Panc1 (cell line): ENCODE measurements at regions not wholly inside any gene's neighbourhood (a gene's known extent, or its start where the extent isn't known, plus 50 kb on each side); places are given as distances from the start of the nearest gene placed in this dataset.
A peak's percentile ranks its signal among the peaks of the same experiment; 100 is the strongest.

ENCODE experiments used
- ATAC-seq: fragments of 200-7000 bp; cut with Tn5 transposase; 2 replicates; pipeline ENCODE4 v1.9.1; 2020; ENCODE audit warnings: mild to moderate bottlenecking, moderate library complexity
- BruUV-seq: library from RNA; stranded (reverse); fragments of 400-500 nt; replicated peaks from 2 replicates; lab custom pipeline; 2021; lab: Mats Ljungman, UMichigan
- CTCF ChIA-PET: fragments of 300-600 bp; sonication (Branson Sonifier 250); formaldehyde crosslinking; loops from one replicate; lab custom pipeline; 2022; ENCODE audit warnings: antibody characterized with exemption; lab: Charles Lee
- POLR2A ChIA-PET: fragments of 300-600 bp; sonication (Branson Sonifier 250); formaldehyde crosslinking; loops from one replicate; lab custom pipeline; 2022; ENCODE audit warnings: antibody characterized with exemption; lab: Charles Lee
- DNase-seq: peaks from one replicate; pipeline ENCODE4 v3.0.0-alpha.2; 2010; ENCODE audit warnings: low read depth, low spot score
- H3K27ac ChIP-seq: 2 replicates; pipeline ENCODE4 v1.5.1; 2011; ENCODE audit warnings: mild to moderate bottlenecking, low read length, inconsistent platforms
- H3K27me3 ChIP-seq: fragments of 200-500 bp; sonication (Bioruptor generic); 2 replicates; pipeline ENCODE4 v1.6.0; 2014; ENCODE audit warnings: low read length, inconsistent platforms; ENCODE audit not compliant: control insufficient read depth, insufficient read depth
- H3K36me3 ChIP-seq: fragments of 200-500 bp; sonication (Bioruptor generic); 2 replicates; pipeline ENCODE4 v1.5.1; 2014; ENCODE audit warnings: inconsistent platforms, mild to moderate bottlenecking, low read length, moderate library complexity; ENCODE audit not compliant: control insufficient read depth, insufficient read depth
- H3K4me1 ChIP-seq: 2 replicates; pipeline ENCODE4 v1.5.1; 2011; ENCODE audit warnings: inconsistent platforms, mild to moderate bottlenecking, low read length, moderate library complexity; ENCODE audit not compliant: control insufficient read depth, insufficient read depth
- H3K4me3 ChIP-seq, 2 experiments: 2 replicates each; pipeline ENCODE4 v1.5.1; 2011 to 2012; ENCODE audit warnings: low read depth in 2 of 2, low read length in 2 of 2, mild to moderate bottlenecking in 2 of 2, inconsistent platforms in 1 of 2, moderate library complexity in 1 of 2
- H3K9me3 ChIP-seq: fragments of 200-500 bp; sonication (Bioruptor generic); 2 replicates; pipeline ENCODE4 v1.5.1; 2014; ENCODE audit warnings: low read depth, mild to moderate bottlenecking, inconsistent platforms, low read length, moderate library complexity; ENCODE audit not compliant: control insufficient read depth, insufficient read depth
- CTCF ChIP-seq: fragments of 450-650 bp; IDR thresholded peaks from 2 replicates; pipeline ENCODE4 v1.5.1; 2017; ENCODE audit warnings: mild to moderate bottlenecking
- POLR2AphosphoS5 ChIP-seq: IDR thresholded peaks from 2 replicates; pipeline ENCODE4 v1.6.1; 2012; ENCODE audit warnings: mild to moderate bottlenecking, low read depth, low read length, moderate library complexity
- REST ChIP-seq, 2 experiments: IDR thresholded peaks; 2 replicates each; pipeline ENCODE4 v1.6.1; 2011 to 2012; ENCODE audit warnings: low read depth in 2 of 2, control low read depth in 1 of 2, low read length in 1 of 2, mild to moderate bottlenecking in 1 of 2, moderate library complexity in 1 of 2; ENCODE audit not compliant: insufficient read depth in 1 of 2
- SIN3A ChIP-seq: IDR thresholded peaks from 2 replicates; pipeline ENCODE4 v1.6.1; 2012; ENCODE audit warnings: low read depth, mild to moderate bottlenecking, low read length, moderate library complexity, borderline replicate concordance; ENCODE audit not compliant: insufficient read depth
- TCF7L2 ChIP-seq: IDR thresholded peaks from 2 replicates; pipeline ENCODE4 v1.6.1; 2011; ENCODE audit warnings: mild to moderate bottlenecking, low read depth, low read length, inconsistent platforms
- in situ Hi-C: cut with HindIII; loops from 2 replicates; pipeline ENCODE4 v1.10.0; 2016; ENCODE audit warnings: low sequenced_read_pairs, low pct_unique_long_range_greater_than_20kb
- intact Hi-C: fragments of 100-400 bp; cut with micrococcal nuclease; formaldehyde crosslinking; loops from one replicate; pipeline ENCODE4 v1.10.0; 2022; ENCODE audit not compliant: unreplicated experiment

- no TSS peak for BruUV-seq
- in situ Hi-C loops (no loop called here), intact Hi-C loops (no loop called here)
- Histone ChIP-seq H3K4me3 (no peak overlapping the region), H3K4me1 (no peaks in the 10 kb centered on the region), H3K27ac (peak overlapping the region; percentile 23; the same call in 1 of the 2 replicates), H3K27me3 (no peaks in the 10 kb centered on the region), H3K36me3 (no peaks in the 10 kb centered on the region), H3K9me3 (no peaks in the 10 kb centered on the region)
- ATAC-seq (no peak), DNase-seq (no peak)
- ChIA-PET POLR2A (no interaction called here), CTCF (no interaction called here)
- TF ChIP-seq REST (IDR thresholded peaks at IDR 0.05; ENCODE audit: insufficient read depth in 1 of 2, low read depth in 2 of 2, low read length in 1 of 2): no peak
- TF ChIP-seq POLR2AphosphoS5: no peak
- no peak for TF ChIP-seq SIN3A
- TF ChIP-seq CTCF: no peak
- TF ChIP-seq TCF7L2: no peak
Measured at GRCh38 chr5:124477577-124477976, 268.9 kb downstream of the ZNF608 start.

- no peak overlapping the region; the same call in 1 of the 2 replicates for H3K27ac ChIP-seq
- H3K27me3 ChIP-seq: no peaks in the 10 kb centered on the region
- no peak for ATAC-seq
- H3K36me3 ChIP-seq: no peaks in the 10 kb centered on the region
- in situ Hi-C loops (no loop called here), intact Hi-C loops (no loop called here)
- no peaks in the 10 kb centered on the region for H3K4me1 ChIP-seq
- no peak for TF ChIP-seq POLR2AphosphoS5
- TF ChIP-seq REST (IDR thresholded peaks at IDR 0.05; ENCODE audit: insufficient read depth in 1 of 2, low read depth in 2 of 2, low read length in 1 of 2): no peak
- no peak for TF ChIP-seq TCF7L2
- TF ChIP-seq CTCF: no peak
- no peak for TF ChIP-seq SIN3A
- POLR2A ChIA-PET: no interaction called here
- CTCF ChIA-PET: no interaction called here
- H3K4me3 ChIP-seq: no peak overlapping the region
- no peaks in the 10 kb centered on the region for H3K9me3 ChIP-seq
- DNase-seq: no peak
- no TSS peak for BruUV-seq
Measured at GRCh38 chr5:124477062-124477461, 269.4 kb downstream of the ZNF608 start.
